Endothelial cell of umbilical vein (primary cell): ENCODE measurements at regions not wholly inside any gene's neighbourhood (a gene's known extent, or its start where the extent isn't known, plus 50 kb on each side); places are given as distances from the start of the nearest gene placed in this dataset.

ENCODE experiments used
- BruUV-seq: library from RNA; stranded (reverse); fragments of 400-500 nt; replicated peaks from 2 replicates; lab custom pipeline; 2021; lab: Mats Ljungman, UMichigan
- CTCF ChIA-PET: fragments of 300-600, 350-600 bp; sonication (Branson Sonifier 250); formaldehyde crosslinking; loops from one replicate; lab custom pipeline; 2021; ENCODE audit warnings: antibody characterized with exemption, inconsistent platforms; lab: Charles Lee
- POLR2A ChIA-PET: fragments of 300-600, 350-600 bp; sonication (Branson Sonifier 250); formaldehyde crosslinking; loops from one replicate; lab custom pipeline; 2021; ENCODE audit warnings: antibody characterized with exemption, inconsistent platforms; lab: Charles Lee
- DNase-seq: peaks from one replicate; pipeline ENCODE4 v3.0.0-alpha.2; 2011; ENCODE audit warnings: low read depth, low spot score
- FAIRE-seq: peaks from 2 replicates; lab custom pipeline; 2011; peaks lifted over from hg19 to GRCh38; lab: Jason Lieb, UNC
- H2AFZ ChIP-seq: 2 replicates; pipeline ENCODE4 v1.6.0; 2012; ENCODE audit warnings: low read depth, low read length, control low read depth, inconsistent platforms
- H3K27ac ChIP-seq: 2 replicates; pipeline ENCODE4 v1.5.1; 2011; ENCODE audit warnings: low read depth, mild to moderate bottlenecking, control low read depth, low read length, moderate library complexity; ENCODE audit not compliant: insufficient read depth
- H3K27me3 ChIP-seq, 2 experiments: 2 replicates each; pipeline versions ENCODE4 v1.6.0 to v1.6.1; 2011; ENCODE audit warnings: low read length in 2 of 2, mixed read lengths in 1 of 2; ENCODE audit not compliant: control insufficient read depth in 2 of 2, insufficient read depth in 2 of 2
- H3K36me3 ChIP-seq, 2 experiments: 2 replicates in 1 of 2; 3 replicates in 1 of 2; pipeline ENCODE4 v1.5.1; 2011; ENCODE audit warnings: low read length in 2 of 2, mild to moderate bottlenecking in 1 of 2, moderate library complexity in 1 of 2; ENCODE audit not compliant: control insufficient read depth in 2 of 2, insufficient read depth in 2 of 2; ENCODE audit errors: extremely low read depth in 1 of 2
- H3K4me1 ChIP-seq: 3 replicates; pipeline ENCODE4 v1.5.1; 2011; ENCODE audit warnings: mild to moderate bottlenecking, low read length; ENCODE audit not compliant: control insufficient read depth, insufficient read depth; ENCODE audit errors: extremely low read depth
- H3K4me2 ChIP-seq: 2 replicates; pipeline ENCODE4 v1.6.1; 2011; ENCODE audit warnings: low read length, control low read depth, mixed read lengths; ENCODE audit not compliant: insufficient read depth
- H3K4me3 ChIP-seq, 3 experiments: fragments of 200-600 bp in 1 of 3; sonication (generic), shearing (Covaris generic) in 1 of 3; replicated peaks in 1 of 3; 2 replicates each; pipeline ENCODE4 v1.5.1; 2011 to 2016; ENCODE audit warnings: control low read depth in 3 of 3, low read length in 3 of 3, mild to moderate bottlenecking in 2 of 3, inconsistent platforms in 1 of 3, low read depth in 1 of 3, moderate library complexity in 1 of 3; ENCODE audit not compliant: insufficient read depth in 1 of 3
- H3K79me2 ChIP-seq: 2 replicates; pipeline ENCODE4 v1.6.0; 2012; ENCODE audit warnings: low read length, inconsistent platforms; ENCODE audit not compliant: control insufficient read depth, insufficient read depth
- H3K9ac ChIP-seq: replicated peaks from 2 replicates; pipeline ENCODE3; 2011; ENCODE audit warnings: low read length, control low read depth; ENCODE audit not compliant: insufficient read depth; ENCODE audit errors: extremely low read depth
- H3K9me1 ChIP-seq: replicated peaks from 3 replicates; pipeline ENCODE4 v1.6.0; 2011; ENCODE audit warnings: mild to moderate bottlenecking, low read length; ENCODE audit not compliant: control insufficient read depth, insufficient read depth; ENCODE audit errors: extremely low read depth
- H3K9me3 ChIP-seq: replicated peaks from 2 replicates; pipeline ENCODE4 v1.5.1; 2012; ENCODE audit warnings: low read length, inconsistent platforms; ENCODE audit not compliant: control insufficient read depth, insufficient read depth
- H4K20me1 ChIP-seq: replicated peaks from 2 replicates; pipeline ENCODE3; 2011; ENCODE audit warnings: mild to moderate bottlenecking, low read length; ENCODE audit not compliant: control insufficient read depth, insufficient read depth; ENCODE audit errors: extremely low read depth
- EZH2 ChIP-seq: IDR thresholded peaks from 2 replicates; pipeline ENCODE4 v1.6.1; 2012; ENCODE audit warnings: borderline replicate concordance, low read depth, mild to moderate bottlenecking, moderate library complexity, low read length, inconsistent platforms; ENCODE audit not compliant: severe bottlenecking
- FOS ChIP-seq: IDR thresholded peaks from 2 replicates; pipeline ENCODE4 v1.6.1; 2011; ENCODE audit warnings: mild to moderate bottlenecking, low read length, moderate library complexity, borderline replicate concordance; ENCODE audit not compliant: insufficient read depth
- GATA2 ChIP-seq: IDR thresholded peaks from 2 replicates; pipeline ENCODE4 v1.7.0; 2011; ENCODE audit warnings: low read depth, mild to moderate bottlenecking, moderate library complexity, mixed read lengths, low read length; ENCODE audit not compliant: insufficient read length, insufficient read depth
- JUN ChIP-seq: IDR thresholded peaks from 2 replicates; pipeline ENCODE4 v1.6.1; 2011; ENCODE audit warnings: borderline replicate concordance, low read depth; ENCODE audit not compliant: insufficient read length, insufficient read depth
- MYC ChIP-seq: IDR thresholded peaks from one replicate; pipeline ENCODE4 v1.6.1; 2011; ENCODE audit warnings: mild to moderate bottlenecking, low read depth, low read length
- POLR2A ChIP-seq: IDR thresholded peaks from 2 replicates; pipeline ENCODE4 v1.6.1; 2012; ENCODE audit warnings: low read depth, mild to moderate bottlenecking, control low read depth, low read length
- POLR2AphosphoS5 ChIP-seq: IDR thresholded peaks from 2 replicates; pipeline ENCODE4 v1.6.1; 2012; ENCODE audit warnings: low read depth, mild to moderate bottlenecking, control low read depth, low read length, moderate library complexity; ENCODE audit not compliant: insufficient read depth
- dilution Hi-C: fragments of 300-500 bp; cut with MboI; formaldehyde crosslinking; loops from one replicate; pipeline ENCODE4 v1.15.0; 2019; ENCODE audit warnings: low sequenced_read_pairs; ENCODE audit not compliant: extremely low pct_ligation_motif_present
- intact Hi-C: fragments of 100-400 bp; cut with micrococcal nuclease; formaldehyde crosslinking; loops from one replicate; pipeline ENCODE4 v1.10.0; 2022
- TF ChIP-seq, protein P1 (sequence below), 2 donors: IDR thresholded peaks; 1 replicate in 1 of 2; 2 replicates in 1 of 2; pipeline ENCODE4 v1.5.1; 2011; ENCODE audit warnings: low read length in 2 of 2, mild to moderate bottlenecking in 2 of 2, moderate library complexity in 2 of 2, control low read depth in 1 of 2, inconsistent platforms in 1 of 2, low read depth in 1 of 2; ENCODE audit not compliant: insufficient read depth in 1 of 2; ENCODE audit errors: extremely low read depth in 1 of 2
- TF ChIP-seq, protein P2 (sequence below): IDR thresholded peaks from 2 replicates; pipeline ENCODE4 v1.6.1; 2011; ENCODE audit not compliant: insufficient read depth, insufficient read length

DNA sequence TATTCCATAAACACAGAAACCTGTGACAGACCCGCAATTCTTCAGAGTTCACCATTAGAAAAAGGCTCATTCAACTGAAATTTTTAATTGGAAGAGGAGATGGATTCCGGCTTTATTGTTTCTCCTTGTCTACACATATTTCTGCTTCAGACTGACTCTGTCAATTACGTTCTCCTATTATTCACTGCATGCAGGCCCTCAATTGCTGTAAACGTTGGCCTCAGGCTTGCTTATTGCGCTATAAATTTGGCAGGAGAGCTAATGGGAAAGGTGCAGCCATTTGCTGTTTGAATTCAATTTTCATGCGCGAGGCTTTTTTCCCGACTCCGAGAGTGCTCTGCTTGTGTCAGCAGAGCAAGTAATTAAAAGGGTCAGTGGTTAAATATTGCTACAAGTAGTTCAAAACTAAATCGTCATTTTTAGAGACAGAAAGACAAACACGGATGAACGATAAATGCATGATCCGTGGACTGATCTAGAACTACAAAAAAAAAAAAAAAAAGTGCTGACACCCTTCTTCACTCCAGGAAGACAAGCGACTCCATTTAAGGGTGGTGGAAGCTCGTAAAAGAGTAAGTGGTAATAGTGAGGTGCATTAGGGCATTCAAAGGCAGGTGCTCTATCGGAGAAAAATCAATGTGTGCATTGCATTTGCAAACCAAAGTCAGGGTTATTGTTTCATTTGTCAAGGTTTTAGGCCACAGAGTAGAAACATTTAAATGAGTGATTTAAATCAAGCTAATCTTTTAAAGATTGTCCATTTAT lies 841.6 kb upstream of the FRG1 start:
- ChIA-PET CTCF (no interaction called here), POLR2A (no interaction called here)
- TF ChIP-seq MYC (no peak), POLR2AphosphoS5 (no peak), EZH2 (no peak), GATA2 (no peak), JUN (no peak), FOS (no peak), POLR2A (no peak)
- TF ChIP-seq, protein P1, sequence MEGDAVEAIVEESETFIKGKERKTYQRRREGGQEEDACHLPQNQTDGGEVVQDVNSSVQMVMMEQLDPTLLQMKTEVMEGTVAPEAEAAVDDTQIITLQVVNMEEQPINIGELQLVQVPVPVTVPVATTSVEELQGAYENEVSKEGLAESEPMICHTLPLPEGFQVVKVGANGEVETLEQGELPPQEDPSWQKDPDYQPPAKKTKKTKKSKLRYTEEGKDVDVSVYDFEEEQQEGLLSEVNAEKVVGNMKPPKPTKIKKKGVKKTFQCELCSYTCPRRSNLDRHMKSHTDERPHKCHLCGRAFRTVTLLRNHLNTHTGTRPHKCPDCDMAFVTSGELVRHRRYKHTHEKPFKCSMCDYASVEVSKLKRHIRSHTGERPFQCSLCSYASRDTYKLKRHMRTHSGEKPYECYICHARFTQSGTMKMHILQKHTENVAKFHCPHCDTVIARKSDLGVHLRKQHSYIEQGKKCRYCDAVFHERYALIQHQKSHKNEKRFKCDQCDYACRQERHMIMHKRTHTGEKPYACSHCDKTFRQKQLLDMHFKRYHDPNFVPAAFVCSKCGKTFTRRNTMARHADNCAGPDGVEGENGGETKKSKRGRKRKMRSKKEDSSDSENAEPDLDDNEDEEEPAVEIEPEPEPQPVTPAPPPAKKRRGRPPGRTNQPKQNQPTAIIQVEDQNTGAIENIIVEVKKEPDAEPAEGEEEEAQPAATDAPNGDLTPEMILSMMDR (IDR thresholded peaks at IDR 0.05; ENCODE audit: extremely low read depth in 1 of 2, insufficient read depth in 1 of 2, low read depth in 1 of 2, low read length in 2 of 2), result no peak
- TF ChIP-seq, protein P2, sequence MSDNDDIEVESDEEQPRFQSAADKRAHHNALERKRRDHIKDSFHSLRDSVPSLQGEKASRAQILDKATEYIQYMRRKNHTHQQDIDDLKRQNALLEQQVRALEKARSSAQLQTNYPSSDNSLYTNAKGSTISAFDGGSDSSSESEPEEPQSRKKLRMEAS, result no peak
- dilution Hi-C loops (no loop called here), intact Hi-C loops (no loop called here)
- Histone ChIP-seq H4K20me1 (no peaks in the 10 kb centered on the region), H3K9me3 (peaks cover 13% of the 10 kb centered on the region), H3K4me1 (no peaks in the 10 kb centered on the region), H2AFZ (no peak overlapping the region), H3K9me1 (no peaks in the 10 kb centered on the region), H3K79me2 (no peaks in the 10 kb centered on the region), H3K4me2 (no peak overlapping the region), H3K27ac (no peak overlapping the region), H3K36me3 (no peaks in the 10 kb centered on the region), H3K4me3 (no peak overlapping the region), H3K27me3 (no peaks in the 10 kb centered on the region), H3K9ac (no peak overlapping the region)
- BruUV-seq, result no TSS peak
- DNase-seq (no peak), FAIRE-seq (no peak)
